ENCODE measurements at regions not wholly inside any gene's neighbourhood (a gene's known extent, or its start where the extent isn't known, plus 50 kb on each side); places are given as distances from the start of the nearest gene placed in this dataset.

GRCh38 chr6:142693441-142693840 lies 251.5 kb downstream of the HIVEP2 start:
- no peak overlapping the region for H3K4me3 ChIP-seq (ENCODE audit: low read depth, low read length)
- DNase-seq (ENCODE audit: low read depth, low spot score), result peak; percentile 79
- in situ Hi-C loops (cut with HindIII; ENCODE audit: low sequenced_read_pairs), result no loop called here
- no peak for TF ChIP-seq CTCF (IDR thresholded peaks at IDR 0.05; ENCODE audit: low read depth, low read length)

- no peak for DNase-seq (ENCODE audit: low read depth, low spot score)
- in situ Hi-C loops (cut with HindIII; ENCODE audit: low sequenced_read_pairs), result no loop called here
- no peak for TF ChIP-seq CTCF (IDR thresholded peaks at IDR 0.05; ENCODE audit: low read depth, low read length)
- no peak overlapping the region for H3K4me3 ChIP-seq (ENCODE audit: low read depth, low read length)
Measured at GRCh38 chr6:142694054-142694453, 250.9 kb downstream of the HIVEP2 start.

GRCh38 chr6:142695016-142695415 lies 250.0 kb downstream of the HIVEP2 start:
- no peak for TF ChIP-seq CTCF (IDR thresholded peaks at IDR 0.05; ENCODE audit: low read depth, low read length)
- H3K4me3 ChIP-seq (ENCODE audit: low read depth, low read length), result no peak overlapping the region
- in situ Hi-C loops (cut with HindIII; ENCODE audit: low sequenced_read_pairs), result no loop called here
- DNase-seq (ENCODE audit: low read depth, low spot score), result peak; percentile 24

- in situ Hi-C loops (cut with HindIII; ENCODE audit: low sequenced_read_pairs), result no loop called here
- TF ChIP-seq CTCF (IDR thresholded peaks at IDR 0.05; ENCODE audit: low read depth, low read length), result no peak
- peak; percentile 13 for DNase-seq (ENCODE audit: low read depth, low spot score)
- no peak overlapping the region for H3K4me3 ChIP-seq (ENCODE audit: low read depth, low read length)
Measured at GRCh38 chr6:142696123-142697000, 248.6 kb downstream of the HIVEP2 start.

- DNase-seq (ENCODE audit: low read depth, low spot score), result no peak
- TF ChIP-seq CTCF (IDR thresholded peaks at IDR 0.05; ENCODE audit: low read depth, low read length), result no peak
- H3K4me3 ChIP-seq (ENCODE audit: low read depth, low read length), result no peak overlapping the region
- in situ Hi-C loops (cut with HindIII; ENCODE audit: low sequenced_read_pairs), result no loop called here
Measured at GRCh38 chr6:142697001-142697335, 248.0 kb downstream of the HIVEP2 start.

GRCh38 chr6:142697922-142698321 lies 247.1 kb downstream of the HIVEP2 start:
- H3K4me3 ChIP-seq (ENCODE audit: low read depth, low read length), result no peak overlapping the region
- peak; percentile 29 for DNase-seq (ENCODE audit: low read depth, low spot score)
- in situ Hi-C loops (cut with HindIII; ENCODE audit: low sequenced_read_pairs), result no loop called here
- TF ChIP-seq CTCF (IDR thresholded peaks at IDR 0.05; ENCODE audit: low read depth, low read length), result no peak
